Fibroblast of lung (primary cell): ENCODE measurements at regions not wholly inside any gene's neighbourhood (a gene's known extent, or its start where the extent isn't known, plus 50 kb on each side); places are given as distances from the start of the nearest gene placed in this dataset.

ENCODE experiments used
- DNase-seq, 2 donors: peaks; one replicate each; pipeline versions ENCODE4 v3.0.0 to v3.0.0-alpha.2; 2010; ENCODE audit warnings: low read depth in 2 of 2
- H2AFZ ChIP-seq: 2 replicates; pipeline ENCODE4 v1.5.1; 2012; ENCODE audit warnings: low read length, control low read depth, inconsistent platforms
- H3K27ac ChIP-seq: 2 replicates; pipeline ENCODE4 v1.5.1; 2011; ENCODE audit warnings: low read length, control low read depth; ENCODE audit not compliant: insufficient read depth
- H3K27me3 ChIP-seq: 2 replicates; pipeline ENCODE4 v1.5.1; 2011; ENCODE audit warnings: mild to moderate bottlenecking, low read length; ENCODE audit not compliant: control insufficient read depth, insufficient read depth
- H3K36me3 ChIP-seq: 2 replicates; pipeline ENCODE4 v1.5.1; 2011; ENCODE audit warnings: low read length; ENCODE audit not compliant: control insufficient read depth, insufficient read depth
- H3K4me1 ChIP-seq: 2 replicates; pipeline ENCODE4 v1.5.1; 2011; ENCODE audit warnings: low read length; ENCODE audit not compliant: control insufficient read depth, insufficient read depth; ENCODE audit errors: extremely low read depth
- H3K4me2 ChIP-seq: 2 replicates; pipeline ENCODE4 v1.5.1; 2011; ENCODE audit warnings: low read length, control low read depth; ENCODE audit not compliant: insufficient read depth; ENCODE audit errors: extremely low read depth
- H3K4me3 ChIP-seq, 4 experiments: fragments of 200-600 bp in 1 of 4; sonication (generic) in 1 of 4; replicated peaks in 1 of 4; 2 replicates each; pipeline ENCODE4 v1.5.1; 2011 to 2016; ENCODE audit warnings: low read length in 4 of 4, low read depth in 3 of 4, mild to moderate bottlenecking in 3 of 4, control low read depth in 2 of 4, inconsistent platforms in 1 of 4, mixed read lengths in 1 of 4; ENCODE audit not compliant: insufficient read depth in 1 of 4; ENCODE audit errors: control extremely low read depth in 1 of 4
- H3K79me2 ChIP-seq: 2 replicates; pipeline ENCODE4 v1.5.1; 2012; ENCODE audit warnings: mild to moderate bottlenecking, low read length, inconsistent platforms; ENCODE audit not compliant: control insufficient read depth, insufficient read depth
- H3K9ac ChIP-seq: 2 replicates; pipeline ENCODE4 v1.5.1; 2011; ENCODE audit warnings: mild to moderate bottlenecking, low read length, control low read depth; ENCODE audit not compliant: insufficient read depth
- H3K9me3 ChIP-seq: 2 replicates; pipeline ENCODE4 v1.5.1; 2012; ENCODE audit warnings: low read depth, low read length; ENCODE audit not compliant: control insufficient read depth, insufficient read depth
- H4K20me1 ChIP-seq: 2 replicates; pipeline ENCODE4 v1.5.1; 2011; ENCODE audit warnings: low read length; ENCODE audit not compliant: control insufficient read depth, insufficient read depth; ENCODE audit errors: extremely low read depth
- EZH2 ChIP-seq: IDR thresholded peaks from 2 replicates; pipeline ENCODE4 v1.5.1; 2012; ENCODE audit warnings: low read length, control low read depth, mild to moderate bottlenecking; ENCODE audit errors: missing control alignments
- TF ChIP-seq, protein P1 (sequence below), 2 donors: IDR thresholded peaks in 1 of 2; conservative IDR thresholded peaks in 1 of 2; 1 replicate in 1 of 2; 2 replicates in 1 of 2; pipeline ENCODE4 v1.5.1; 2011 to 2012; ENCODE audit warnings: low read length in 2 of 2, control low read depth in 1 of 2, inconsistent platforms in 1 of 2, low read depth in 1 of 2, mild to moderate bottlenecking in 1 of 2

DNA sequence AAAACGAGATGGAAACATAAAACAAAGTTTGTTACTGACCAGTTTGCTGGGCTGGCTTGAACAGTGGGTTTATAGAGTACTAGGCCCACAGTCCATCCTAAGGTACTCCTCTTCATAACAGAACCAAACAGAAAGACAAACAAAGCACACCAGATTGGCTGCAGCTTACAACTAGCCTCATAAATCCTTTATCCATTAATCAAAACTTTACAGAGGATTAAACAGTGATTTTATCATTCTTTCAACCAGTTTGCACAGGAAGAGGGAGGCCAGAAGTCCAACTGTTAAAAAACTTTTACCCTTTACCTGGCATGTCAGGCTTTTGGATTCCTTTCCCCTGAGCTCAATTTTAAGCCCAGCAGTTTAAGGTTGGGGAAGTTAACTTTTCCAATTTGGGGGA lies 1467.6 kb downstream of the MAT2B start:
- TF ChIP-seq EZH2: no peak
- TF ChIP-seq, protein P1, sequence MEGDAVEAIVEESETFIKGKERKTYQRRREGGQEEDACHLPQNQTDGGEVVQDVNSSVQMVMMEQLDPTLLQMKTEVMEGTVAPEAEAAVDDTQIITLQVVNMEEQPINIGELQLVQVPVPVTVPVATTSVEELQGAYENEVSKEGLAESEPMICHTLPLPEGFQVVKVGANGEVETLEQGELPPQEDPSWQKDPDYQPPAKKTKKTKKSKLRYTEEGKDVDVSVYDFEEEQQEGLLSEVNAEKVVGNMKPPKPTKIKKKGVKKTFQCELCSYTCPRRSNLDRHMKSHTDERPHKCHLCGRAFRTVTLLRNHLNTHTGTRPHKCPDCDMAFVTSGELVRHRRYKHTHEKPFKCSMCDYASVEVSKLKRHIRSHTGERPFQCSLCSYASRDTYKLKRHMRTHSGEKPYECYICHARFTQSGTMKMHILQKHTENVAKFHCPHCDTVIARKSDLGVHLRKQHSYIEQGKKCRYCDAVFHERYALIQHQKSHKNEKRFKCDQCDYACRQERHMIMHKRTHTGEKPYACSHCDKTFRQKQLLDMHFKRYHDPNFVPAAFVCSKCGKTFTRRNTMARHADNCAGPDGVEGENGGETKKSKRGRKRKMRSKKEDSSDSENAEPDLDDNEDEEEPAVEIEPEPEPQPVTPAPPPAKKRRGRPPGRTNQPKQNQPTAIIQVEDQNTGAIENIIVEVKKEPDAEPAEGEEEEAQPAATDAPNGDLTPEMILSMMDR (conservative IDR thresholded peaks at IDR 0.05 in 1 of 2, IDR thresholded peaks at IDR 0.05 in 1 of 2; ENCODE audit: low read depth in 1 of 2, low read length in 2 of 2): no peak
- no peaks in the 10 kb centered on the region for H3K9me3 ChIP-seq
- H3K4me1 ChIP-seq: no peaks in the 10 kb centered on the region
- H3K36me3 ChIP-seq: no peaks in the 10 kb centered on the region
- H4K20me1 ChIP-seq: no peaks in the 10 kb centered on the region
- no peak overlapping the region for H3K27ac ChIP-seq
- H2AFZ ChIP-seq: no peak overlapping the region
- H3K27me3 ChIP-seq: no peaks in the 10 kb centered on the region
- no peak overlapping the region for H3K9ac ChIP-seq
- H3K4me3 ChIP-seq: no peak overlapping the region
- no peak overlapping the region for H3K4me2 ChIP-seq
- no peaks in the 10 kb centered on the region for H3K79me2 ChIP-seq
- DNase-seq: no peak

DNA sequence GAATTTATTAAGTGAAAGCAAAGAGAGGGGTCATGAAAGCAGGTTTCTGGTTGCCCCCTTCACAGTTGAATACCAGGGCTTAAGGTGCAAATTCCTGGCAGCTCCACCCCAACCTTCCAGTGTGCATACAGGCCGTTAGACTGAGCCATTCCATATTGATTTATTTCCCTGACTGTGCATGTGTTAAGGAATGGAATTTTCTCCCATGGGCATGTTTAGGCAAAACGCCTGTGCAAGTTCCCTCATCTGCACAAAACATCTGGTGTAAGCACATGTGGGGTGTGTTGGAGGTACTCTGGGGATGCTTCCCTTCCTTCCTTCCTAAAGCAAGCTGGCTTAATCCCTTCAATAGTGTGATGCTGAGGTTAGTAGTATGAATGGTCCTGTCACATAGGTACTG lies 1470.6 kb downstream of the MAT2B start:
- Histone ChIP-seq H3K9me3 (no peaks in the 10 kb centered on the region), H3K4me2 (no peak overlapping the region), H3K27me3 (no peaks in the 10 kb centered on the region), H3K4me3 (no peak overlapping the region), H4K20me1 (no peaks in the 10 kb centered on the region), H3K79me2 (no peaks in the 10 kb centered on the region), H3K36me3 (no peaks in the 10 kb centered on the region), H3K4me1 (no peaks in the 10 kb centered on the region), H2AFZ (no peak overlapping the region), H3K9ac (no peak overlapping the region), H3K27ac (no peak overlapping the region)
- no peak for DNase-seq
- no peak for TF ChIP-seq EZH2
- TF ChIP-seq, protein P1 (conservative IDR thresholded peaks at IDR 0.05 in 1 of 2, IDR thresholded peaks at IDR 0.05 in 1 of 2; ENCODE audit: low read depth in 1 of 2, low read length in 2 of 2): no peak

DNA sequence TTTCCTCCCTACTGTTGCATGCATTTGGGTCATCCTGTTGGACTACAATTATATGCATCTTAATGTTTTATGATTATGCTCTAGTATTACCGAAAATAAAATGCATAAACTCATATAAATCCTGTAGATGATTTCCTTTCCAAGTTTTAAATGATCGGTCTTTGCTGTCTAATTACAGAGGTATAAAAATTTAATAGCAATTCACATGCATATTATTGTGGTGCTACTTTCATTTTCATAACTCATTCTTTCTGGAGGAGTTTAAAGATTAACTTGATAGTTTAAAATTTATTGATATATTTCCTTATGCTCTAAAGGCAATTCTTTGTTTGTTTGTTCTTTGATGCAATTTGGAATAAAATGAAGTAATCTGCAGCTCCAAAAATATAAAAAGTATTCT lies 1475.1 kb downstream of the MAT2B start:
- DNase-seq: no peak
- Histone ChIP-seq H3K36me3 (no peaks in the 10 kb centered on the region), H3K9me3 (no peaks in the 10 kb centered on the region)

More for the DNA sequence above, 1475.1 kb downstream of the MAT2B start:
- Histone ChIP-seq H3K27me3 (no peaks in the 10 kb centered on the region), H3K4me1 (no peaks in the 10 kb centered on the region), H3K9ac (no peak overlapping the region), H4K20me1 (no peaks in the 10 kb centered on the region), H2AFZ (no peak overlapping the region), H3K79me2 (no peaks in the 10 kb centered on the region), H3K4me3 (no peak overlapping the region), H3K4me2 (no peak overlapping the region), H3K27ac (no peak overlapping the region)
- TF ChIP-seq EZH2: no peak
- TF ChIP-seq, protein P1 (conservative IDR thresholded peaks at IDR 0.05 in 1 of 2, IDR thresholded peaks at IDR 0.05 in 1 of 2; ENCODE audit: low read depth in 1 of 2, low read length in 2 of 2): no peak
